Neural progenitor cell (in vitro differentiated cells): ENCODE measurements at regions not wholly inside any gene's neighbourhood (a gene's known extent, or its start where the extent isn't known, plus 50 kb on each side); places are given as distances from the start of the nearest gene placed in this dataset.
"Not testable (repeated sequence)": the region's sequence is repeated elsewhere in the genome, so short reads cannot be mapped to it uniquely, and the experiment has no call there.

Experiments
- EZH2 ChIP-seq: fragments of 200-600 bp; sonication (generic); IDR thresholded peaks from 2 replicates; pipeline ENCODE4 v1.6.1; 2017; ENCODE audit warnings: antibody characterized with exemption, mild to moderate bottlenecking, moderate library complexity
- EZH2phosphoT487 ChIP-seq: fragments of 200-600 bp; sonication (generic); IDR thresholded peaks from 2 replicates; pipeline ENCODE4 v1.6.1; 2017; ENCODE audit warnings: antibody characterized with exemption
- TF ChIP-seq, protein P1 (sequence below): fragments of 200-600 bp; sonication (generic); IDR thresholded peaks from 2 replicates; pipeline ENCODE4 v1.5.1; 2017; ENCODE audit warnings: antibody characterized with exemption, mild to moderate bottlenecking

DNA sequence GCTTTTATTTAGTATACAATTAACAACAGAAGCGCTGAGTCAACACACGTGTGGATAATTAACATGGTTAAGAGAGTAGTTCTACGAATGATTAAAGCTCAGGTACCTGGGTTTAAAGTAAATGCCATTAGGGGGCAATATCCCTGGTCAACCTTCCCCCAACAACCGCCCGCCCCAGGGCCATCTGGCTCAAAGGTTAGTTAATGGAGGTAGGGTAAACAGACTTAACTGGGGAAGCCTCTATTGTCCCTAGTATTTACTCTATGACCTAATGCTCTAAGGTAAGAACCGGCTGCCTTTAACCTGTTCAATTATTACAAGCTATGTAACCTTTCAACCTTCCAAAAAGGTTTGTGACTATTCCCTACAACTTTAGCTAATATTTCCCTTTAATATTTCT is 90.7 kb downstream of the CPXCR1 start:
- TF ChIP-seq EZH2, EZH2phosphoT487: not testable (repeated sequence)
- TF ChIP-seq, protein P1, sequence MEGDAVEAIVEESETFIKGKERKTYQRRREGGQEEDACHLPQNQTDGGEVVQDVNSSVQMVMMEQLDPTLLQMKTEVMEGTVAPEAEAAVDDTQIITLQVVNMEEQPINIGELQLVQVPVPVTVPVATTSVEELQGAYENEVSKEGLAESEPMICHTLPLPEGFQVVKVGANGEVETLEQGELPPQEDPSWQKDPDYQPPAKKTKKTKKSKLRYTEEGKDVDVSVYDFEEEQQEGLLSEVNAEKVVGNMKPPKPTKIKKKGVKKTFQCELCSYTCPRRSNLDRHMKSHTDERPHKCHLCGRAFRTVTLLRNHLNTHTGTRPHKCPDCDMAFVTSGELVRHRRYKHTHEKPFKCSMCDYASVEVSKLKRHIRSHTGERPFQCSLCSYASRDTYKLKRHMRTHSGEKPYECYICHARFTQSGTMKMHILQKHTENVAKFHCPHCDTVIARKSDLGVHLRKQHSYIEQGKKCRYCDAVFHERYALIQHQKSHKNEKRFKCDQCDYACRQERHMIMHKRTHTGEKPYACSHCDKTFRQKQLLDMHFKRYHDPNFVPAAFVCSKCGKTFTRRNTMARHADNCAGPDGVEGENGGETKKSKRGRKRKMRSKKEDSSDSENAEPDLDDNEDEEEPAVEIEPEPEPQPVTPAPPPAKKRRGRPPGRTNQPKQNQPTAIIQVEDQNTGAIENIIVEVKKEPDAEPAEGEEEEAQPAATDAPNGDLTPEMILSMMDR: not testable (repeated sequence)
